Upper lobe of left lung (tissue), 6 donors: ENCODE measurements at regions not wholly inside any gene's neighbourhood (a gene's known extent, or its start where the extent isn't known, plus 50 kb on each side); places are given as distances from the start of the nearest gene placed in this dataset.

Experiments used
- ATAC-seq, 2 donors: fragments of 200-7000 bp; cut with Tn5 transposase; one replicate each; pipeline ENCODE4 v1.9.1; 2022; ENCODE audit warnings: mild to moderate bottlenecking in 2 of 2, moderate library complexity in 2 of 2; ENCODE audit not compliant: low FRiP score in 2 of 2
- DNase-seq, 2 donors: peaks; one replicate each; pipeline ENCODE4 v3.0.0-alpha.2; 2019 to 2020
- H3K27ac ChIP-seq, 4 donors: fragments of 200-600 bp; sonication (generic); one replicate each; pipeline ENCODE4 v1.5.1; 2016 to 2019
- H3K27me3 ChIP-seq, 4 donors: fragments of 200-600 bp; sonication (generic); one replicate each; pipeline ENCODE4 v1.5.1; 2017 to 2019
- H3K36me3 ChIP-seq, 4 donors: fragments of 200-600 bp; sonication (generic); one replicate each; pipeline ENCODE4 v1.5.1; 2016 to 2019
- H3K4me1 ChIP-seq, 4 donors: fragments of 200-600 bp; sonication (generic); one replicate each; pipeline ENCODE4 v1.5.1; 2018 to 2019
- H3K4me3 ChIP-seq, 4 donors: fragments of 200-600 bp; sonication (generic); one replicate each; pipeline ENCODE4 v1.5.1; 2017 to 2019; ENCODE audit warnings: mild to moderate bottlenecking in 2 of 4, moderate library complexity in 1 of 4
- H3K9me3 ChIP-seq, 4 donors: fragments of 200-600 bp; sonication (generic); one replicate each; pipeline ENCODE4 v1.5.1; 2018 to 2019
- EP300 ChIP-seq, 4 donors: sonication (generic); formaldehyde crosslinking; IDR thresholded peaks; one replicate each; pipeline ENCODE4 v1.5.1; 2017; ENCODE audit warnings: antibody characterized with exemption in 4 of 4, control low read depth in 2 of 4
- POLR2A ChIP-seq, 4 donors: fragments of 450-650 bp; IDR thresholded peaks; one replicate each; pipeline ENCODE4 v1.5.1; 2016 to 2017; ENCODE audit warnings: antibody characterized with exemption in 4 of 4, mild to moderate bottlenecking in 2 of 4
- POLR2AphosphoS5 ChIP-seq, 2 donors: sonication (generic); formaldehyde crosslinking; IDR thresholded peaks; one replicate each; pipeline ENCODE4 v1.5.1; 2017; ENCODE audit warnings: antibody characterized with exemption in 2 of 2
- WGBS, 2 donors: methylation state at CpG; one replicate each; pipeline ENCODE4 v1.1.5; 2017 to 2018; 5-methylcytosine and 5-hydroxymethylcytosine counted together
- TF ChIP-seq, protein P1 (sequence below), 6 experiments: fragments of 450-650 bp in 4 of 6; fragments of 200-600 bp in 2 of 6; sonication (generic) in 2 of 6; IDR thresholded peaks; one replicate each; pipeline ENCODE4 v1.5.1; 2016 to 2019; ENCODE audit warnings: antibody characterized with exemption in 6 of 6
- donor health status: DM: no; HTN: no; CAD: no; lungs with moderate emphysema.
- donor health status: DM: no; HTN: yes; CAD: no; lungs with severe emphysema.

DNA sequence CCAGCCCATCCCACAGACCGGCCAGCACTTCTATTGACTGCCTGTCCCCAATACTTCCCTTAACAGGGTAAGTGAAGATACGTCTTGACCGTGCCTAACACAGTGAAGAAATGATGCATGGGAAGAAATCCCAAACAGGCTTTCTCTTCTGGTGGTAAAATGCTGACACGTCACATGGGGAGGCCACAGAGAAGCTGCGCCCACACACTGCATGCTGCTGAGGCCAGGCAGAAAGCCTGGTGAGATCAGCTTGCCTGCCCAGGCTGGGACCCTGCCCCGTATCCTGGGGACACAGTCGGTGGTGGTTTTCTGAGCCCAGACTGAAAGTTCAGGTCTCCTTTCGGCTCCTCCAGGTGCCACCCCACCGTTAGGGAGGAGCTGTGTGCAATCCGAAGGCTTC lies 356.3 kb upstream of the MGMT start:
- no peak for DNase-seq
- ATAC-seq: no peak

DNA sequence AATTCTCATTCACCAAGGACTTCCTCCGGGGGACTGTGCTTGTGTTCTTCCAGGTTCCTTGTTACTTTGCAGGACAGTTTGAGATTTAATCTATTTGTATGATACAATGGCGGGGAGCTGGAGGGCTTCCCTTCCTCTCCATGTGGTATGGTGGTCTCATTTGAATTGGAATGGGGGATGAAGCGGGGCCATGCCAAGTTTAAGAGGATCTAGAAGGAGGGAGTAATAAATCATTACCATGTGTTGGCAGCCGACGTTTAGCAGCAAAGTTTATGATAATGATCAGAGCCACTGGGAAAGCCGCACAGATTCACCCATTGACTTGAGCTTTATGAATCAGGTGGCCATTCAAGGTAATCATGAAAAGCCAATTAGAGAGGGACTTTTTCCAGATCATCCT lies 355.1 kb upstream of the MGMT start:
- Histone ChIP-seq H3K4me3 (no peak overlapping the region), H3K4me1 (no peaks in the 10 kb centered on the region), H3K27ac (no peak overlapping the region), H3K9me3 (no peaks in the 10 kb centered on the region), H3K36me3 (no peaks in the 10 kb centered on the region), H3K27me3 (no peaks in the 10 kb centered on the region)
- TF ChIP-seq POLR2A (IDR thresholded peaks at IDR 0.05) (no peak), POLR2AphosphoS5 (IDR thresholded peaks at IDR 0.05) (no peak), EP300 (IDR thresholded peaks at IDR 0.05) (no peak)
- TF ChIP-seq, protein P1, sequence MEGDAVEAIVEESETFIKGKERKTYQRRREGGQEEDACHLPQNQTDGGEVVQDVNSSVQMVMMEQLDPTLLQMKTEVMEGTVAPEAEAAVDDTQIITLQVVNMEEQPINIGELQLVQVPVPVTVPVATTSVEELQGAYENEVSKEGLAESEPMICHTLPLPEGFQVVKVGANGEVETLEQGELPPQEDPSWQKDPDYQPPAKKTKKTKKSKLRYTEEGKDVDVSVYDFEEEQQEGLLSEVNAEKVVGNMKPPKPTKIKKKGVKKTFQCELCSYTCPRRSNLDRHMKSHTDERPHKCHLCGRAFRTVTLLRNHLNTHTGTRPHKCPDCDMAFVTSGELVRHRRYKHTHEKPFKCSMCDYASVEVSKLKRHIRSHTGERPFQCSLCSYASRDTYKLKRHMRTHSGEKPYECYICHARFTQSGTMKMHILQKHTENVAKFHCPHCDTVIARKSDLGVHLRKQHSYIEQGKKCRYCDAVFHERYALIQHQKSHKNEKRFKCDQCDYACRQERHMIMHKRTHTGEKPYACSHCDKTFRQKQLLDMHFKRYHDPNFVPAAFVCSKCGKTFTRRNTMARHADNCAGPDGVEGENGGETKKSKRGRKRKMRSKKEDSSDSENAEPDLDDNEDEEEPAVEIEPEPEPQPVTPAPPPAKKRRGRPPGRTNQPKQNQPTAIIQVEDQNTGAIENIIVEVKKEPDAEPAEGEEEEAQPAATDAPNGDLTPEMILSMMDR (IDR thresholded peaks at IDR 0.05): no peak
- WGBS, 2 donors: 57 to 80% methylated on average over 5 to 6 of the region's 6 CpGs
- ATAC-seq (no peak), DNase-seq (no peak)

More for the DNA sequence above, 356.3 kb upstream of the MGMT start:
- no peaks in the 10 kb centered on the region for H3K9me3 ChIP-seq
- no peak for TF ChIP-seq POLR2A (IDR thresholded peaks at IDR 0.05)
- no peak for TF ChIP-seq POLR2AphosphoS5 (IDR thresholded peaks at IDR 0.05)
- TF ChIP-seq, protein P1 (IDR thresholded peaks at IDR 0.05): no peak
- no peak for TF ChIP-seq EP300 (IDR thresholded peaks at IDR 0.05)
- no peak overlapping the region for H3K4me3 ChIP-seq
- no peaks in the 10 kb centered on the region for H3K36me3 ChIP-seq
- WGBS, 2 donors: 89 to 94% methylated on average over 8 of the region's 10 CpGs
- H3K27ac ChIP-seq: no peak overlapping the region
- H3K4me1 ChIP-seq: no peaks in the 10 kb centered on the region
- no peaks in the 10 kb centered on the region for H3K27me3 ChIP-seq

DNA sequence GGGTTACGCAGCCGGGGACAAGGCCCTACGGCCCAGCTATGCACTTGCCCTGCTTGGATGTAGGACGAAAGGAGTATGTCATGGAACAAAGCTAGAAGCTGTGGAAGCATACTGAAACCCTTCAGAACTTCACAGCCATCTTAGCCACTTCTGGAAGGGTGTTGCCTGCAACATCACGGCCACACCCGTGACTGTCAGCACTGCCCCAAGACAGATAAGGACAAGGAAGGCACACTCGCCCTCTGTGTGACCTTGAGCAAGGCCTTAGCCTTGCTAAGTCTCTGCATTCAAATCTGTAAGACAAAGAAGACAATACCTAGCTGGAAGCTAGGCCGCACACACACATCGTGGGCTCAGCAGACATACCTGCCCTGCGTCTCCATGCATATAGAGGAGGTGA lies 352.5 kb upstream of the MGMT start:
- Histone ChIP-seq H3K4me1 (no peaks in the 10 kb centered on the region), H3K9me3 (no peaks in the 10 kb centered on the region), H3K36me3 (no peaks in the 10 kb centered on the region), H3K27me3 (no peaks in the 10 kb centered on the region), H3K27ac (no peak overlapping the region), H3K4me3 (no peak overlapping the region)
- TF ChIP-seq POLR2AphosphoS5 (IDR thresholded peaks at IDR 0.05) (no peak), POLR2A (IDR thresholded peaks at IDR 0.05) (no peak)
- no peak for DNase-seq
- ATAC-seq: no peak
- 81 to 98% methylated on average over 4 to 10 of the region's 10 CpGs for WGBS, 2 donors

DNA sequence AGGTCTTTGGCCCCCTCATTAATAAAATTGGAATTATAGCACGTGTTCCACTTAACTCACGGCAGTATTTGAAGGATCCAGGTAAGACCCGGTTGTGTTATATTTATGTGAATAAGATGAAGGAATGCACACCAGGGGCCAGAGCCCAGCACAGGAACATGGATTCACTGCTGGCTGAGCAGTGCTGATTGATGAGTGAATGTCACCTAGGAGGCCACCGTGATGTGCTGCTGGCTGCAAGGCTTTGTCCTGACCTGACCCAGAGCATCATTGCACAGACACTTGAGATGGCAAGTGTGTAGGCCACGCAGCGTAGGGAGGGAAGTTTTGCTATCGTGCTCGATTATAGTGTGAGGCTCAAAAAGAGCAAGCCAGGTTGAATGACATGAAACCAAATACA lies 350.7 kb upstream of the MGMT start:
- DNase-seq (no peak), ATAC-seq (no peak)
- no peaks in the 10 kb centered on the region for H3K27me3 ChIP-seq
- no peak overlapping the region for H3K4me3 ChIP-seq
- no peak overlapping the region for H3K27ac ChIP-seq
- no peaks in the 10 kb centered on the region for H3K9me3 ChIP-seq
- no peaks in the 10 kb centered on the region for H3K4me1 ChIP-seq
- no peaks in the 10 kb centered on the region for H3K36me3 ChIP-seq
- TF ChIP-seq POLR2AphosphoS5 (IDR thresholded peaks at IDR 0.05) (no peak), POLR2A (IDR thresholded peaks at IDR 0.05) (no peak), EP300 (IDR thresholded peaks at IDR 0.05) (no peak)
- TF ChIP-seq, protein P1 (IDR thresholded peaks at IDR 0.05): no peak
- 86 to 93% methylated on average over 8 of the region's 8 CpGs for WGBS, 2 donors

DNA sequence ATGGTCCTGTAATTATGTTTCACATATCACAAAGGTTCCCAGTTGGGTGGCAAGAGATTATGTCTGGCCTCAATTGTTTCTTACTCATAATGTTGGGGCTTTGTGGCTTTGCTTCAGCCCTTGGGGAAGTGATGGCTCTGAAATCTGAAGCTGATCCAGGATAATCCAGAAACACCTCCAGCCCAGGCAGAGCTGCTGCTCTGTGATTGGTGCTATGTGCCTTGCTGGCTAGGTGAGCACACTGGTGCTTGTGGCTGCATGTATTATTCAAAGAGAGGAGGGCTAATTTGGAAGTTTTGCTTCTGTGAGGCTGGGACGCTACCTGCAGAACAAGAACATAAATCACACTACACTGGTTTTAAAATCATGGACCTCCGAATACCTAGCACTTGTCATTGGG lies 346.6 kb upstream of the MGMT start:
- DNase-seq: no peak
- TF ChIP-seq POLR2A (IDR thresholded peaks at IDR 0.05) (no peak), POLR2AphosphoS5 (IDR thresholded peaks at IDR 0.05) (no peak), EP300 (IDR thresholded peaks at IDR 0.05) (no peak)
- TF ChIP-seq, protein P1 (IDR thresholded peaks at IDR 0.05): no peak
- H3K27ac ChIP-seq: no peak overlapping the region
- ATAC-seq: no peak
- no peaks in the 10 kb centered on the region for H3K27me3 ChIP-seq
- no peaks in the 10 kb centered on the region for H3K36me3 ChIP-seq
- no peaks in the 10 kb centered on the region for H3K9me3 ChIP-seq
- no peaks in the 10 kb centered on the region for H3K4me1 ChIP-seq
- H3K4me3 ChIP-seq: no peak overlapping the region
- 48% methylated on average over 2 of the region's 2 CpGs; no CpG with 5 or more reads in 1 of the 2 donors for WGBS, 2 donors
